WTC11 (cell line): ENCODE measurements at regions not wholly inside any gene's neighbourhood (a gene's known extent, or its start where the extent isn't known, plus 50 kb on each side); places are given as distances from the start of the nearest gene placed in this dataset.

Experiments used
- ATAC-seq: fragments of 200-7000 bp; cut with Tn5 transposase; 2 replicates; pipeline ENCODE4 v1.10.0; 2021; ENCODE audit warnings: mild to moderate bottlenecking, moderate library complexity
- CTCF ChIA-PET: fragments of 300-600 bp; sonication (Branson Sonifier 250); formaldehyde crosslinking; loops from one replicate; lab custom pipeline; 2021; ENCODE audit warnings: antibody characterized with exemption; lab: Charles Lee
- POLR2A ChIA-PET: fragments of 350-600 bp; sonication (Branson Sonifier 250); formaldehyde crosslinking; loops from one replicate; lab custom pipeline; 2021; ENCODE audit warnings: antibody characterized with exemption; lab: Charles Lee
- DNase-seq: peaks from one replicate; pipeline ENCODE4 v3.0.0; 2021; ENCODE audit warnings: low spot score
- H3K27ac Mint-ChIP-seq: 2 replicates; pipeline ENCODE4 v1.8.0; 2021; ENCODE audit warnings: mixed read lengths
- H3K27me3 Mint-ChIP-seq: 2 replicates; pipeline ENCODE4 v1.8.0; 2021; ENCODE audit warnings: low read depth, mild to moderate bottlenecking, moderate library complexity, mixed read lengths
- H3K36me3 Mint-ChIP-seq: 2 replicates; pipeline ENCODE4 v1.8.0; 2021; ENCODE audit warnings: mixed read lengths
- H3K4me1 Mint-ChIP-seq: 2 replicates; pipeline ENCODE4 v1.8.0; 2022; ENCODE audit warnings: mixed read lengths
- H3K4me3 Mint-ChIP-seq: 2 replicates; pipeline ENCODE4 v1.8.0; 2021; ENCODE audit warnings: mild to moderate bottlenecking, moderate library complexity, mixed read lengths
- H3K9me3 Mint-ChIP-seq: 2 replicates; pipeline ENCODE4 v1.8.0; 2021; ENCODE audit warnings: mixed read lengths
- ETV6 ChIP-seq: sonication (generic); formaldehyde crosslinking; IDR thresholded peaks from 2 replicates; pipeline ENCODE4 v1.8.1; 2022; ENCODE audit warnings: mild to moderate bottlenecking, missing genetic modification reagents
- FOXJ3 ChIP-seq: sonication (generic); formaldehyde crosslinking; IDR thresholded peaks from 2 replicates; pipeline ENCODE4 v1.9.0; 2021; ENCODE audit warnings: missing genetic modification reagents, mild to moderate bottlenecking, borderline replicate concordance
- GRHL2 ChIP-seq: fragments of 250-450 bp; sonication (Bioruptor Pico); IDR thresholded peaks from 2 replicates; pipeline ENCODE4 v1.8.0; 2022; ENCODE audit warnings: mild to moderate bottlenecking, moderate library complexity; ENCODE audit not compliant: insufficient replicate concordance, severe bottlenecking
- JUN ChIP-seq: sonication (generic); formaldehyde crosslinking; IDR thresholded peaks from 2 replicates; pipeline ENCODE4 v1.8.0; 2023; ENCODE audit warnings: mild to moderate bottlenecking, missing genetic modification reagents
- MYBL2 ChIP-seq: sonication (generic); formaldehyde crosslinking; IDR thresholded peaks from 2 replicates; pipeline ENCODE4 v1.8.1; 2023; ENCODE audit warnings: mild to moderate bottlenecking, moderate library complexity, missing genetic modification reagents
- RORB ChIP-seq: fragments of 250-450 bp; sonication (Bioruptor Pico); IDR thresholded peaks from 2 replicates; pipeline ENCODE4 v1.9.0; 2021; ENCODE audit warnings: mild to moderate bottlenecking
- TCF7 ChIP-seq: sonication (generic); formaldehyde crosslinking; IDR thresholded peaks from 2 replicates; pipeline ENCODE4 v1.8.0; 2022; ENCODE audit warnings: mild to moderate bottlenecking, low read depth, missing genetic modification reagents, moderate library complexity
- TEAD1 ChIP-seq: sonication (generic); formaldehyde crosslinking; IDR thresholded peaks from 2 replicates; pipeline ENCODE4 v1.8.0; 2022; ENCODE audit warnings: mild to moderate bottlenecking, missing genetic modification reagents
- ZBTB21 ChIP-seq: sonication (generic); formaldehyde crosslinking; IDR thresholded peaks from 2 replicates; pipeline ENCODE4 v1.8.1; 2023; ENCODE audit warnings: mild to moderate bottlenecking, missing genetic modification reagents, borderline replicate concordance
- ZNF671 ChIP-seq: fragments of 250-450 bp; sonication (Bioruptor Pico); IDR thresholded peaks from 2 replicates; pipeline ENCODE4 v1.8.0; 2021; ENCODE audit warnings: mild to moderate bottlenecking
- TF ChIP-seq, protein P1 (sequence below): sonication (generic); formaldehyde crosslinking; IDR thresholded peaks from 2 replicates; pipeline ENCODE4 v1.8.1; 2022; ENCODE audit warnings: missing genetic modification reagents, borderline replicate concordance
- TF ChIP-seq, protein P2 (sequence below): sonication (generic); formaldehyde crosslinking; IDR thresholded peaks from 2 replicates; pipeline ENCODE4 v1.8.1; 2023; ENCODE audit warnings: mild to moderate bottlenecking, missing genetic modification reagents, moderate library complexity
- TF ChIP-seq, protein P3 (sequence below): sonication (generic); formaldehyde crosslinking; IDR thresholded peaks from 2 replicates; pipeline ENCODE4 v1.8.1; 2023; ENCODE audit warnings: mild to moderate bottlenecking, missing genetic modification reagents, moderate library complexity
- TF ChIP-seq, protein P4 (sequence below): sonication (generic); formaldehyde crosslinking; IDR thresholded peaks from 2 replicates; pipeline ENCODE4 v1.8.0; 2022; ENCODE audit warnings: missing genetic modification reagents
- TF ChIP-seq, protein P5 (sequence below): sonication (generic); formaldehyde crosslinking; IDR thresholded peaks from 2 replicates; pipeline ENCODE4 v1.8.1; 2022; ENCODE audit warnings: low read depth, missing genetic modification reagents, borderline replicate concordance
- TF ChIP-seq, protein P6 (sequence below): sonication (generic); formaldehyde crosslinking; IDR thresholded peaks from 2 replicates; pipeline ENCODE4 v1.8.0; 2022; ENCODE audit warnings: mild to moderate bottlenecking, missing genetic modification reagents

DNA sequence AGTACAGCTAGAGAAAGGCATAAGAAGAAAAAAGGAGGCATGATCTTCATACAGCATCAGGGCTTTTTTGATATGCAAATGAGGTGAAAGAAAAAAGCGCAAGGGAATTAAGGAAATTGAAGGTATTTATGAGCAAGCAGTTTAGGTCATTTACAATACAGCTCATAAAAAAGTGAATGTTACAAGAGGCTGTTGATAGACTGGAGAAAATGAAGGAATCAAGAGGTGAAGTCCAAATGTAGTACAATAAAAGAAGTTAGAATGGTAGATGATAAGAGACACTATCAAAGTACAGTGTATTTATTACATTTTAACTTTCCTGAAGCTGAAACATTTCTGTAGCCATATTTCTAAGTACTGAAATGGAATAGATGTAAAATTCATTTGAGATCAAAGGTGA, 1349.5 kb downstream of the ADGRL3 start (continued):
- TF ChIP-seq, protein P1, sequence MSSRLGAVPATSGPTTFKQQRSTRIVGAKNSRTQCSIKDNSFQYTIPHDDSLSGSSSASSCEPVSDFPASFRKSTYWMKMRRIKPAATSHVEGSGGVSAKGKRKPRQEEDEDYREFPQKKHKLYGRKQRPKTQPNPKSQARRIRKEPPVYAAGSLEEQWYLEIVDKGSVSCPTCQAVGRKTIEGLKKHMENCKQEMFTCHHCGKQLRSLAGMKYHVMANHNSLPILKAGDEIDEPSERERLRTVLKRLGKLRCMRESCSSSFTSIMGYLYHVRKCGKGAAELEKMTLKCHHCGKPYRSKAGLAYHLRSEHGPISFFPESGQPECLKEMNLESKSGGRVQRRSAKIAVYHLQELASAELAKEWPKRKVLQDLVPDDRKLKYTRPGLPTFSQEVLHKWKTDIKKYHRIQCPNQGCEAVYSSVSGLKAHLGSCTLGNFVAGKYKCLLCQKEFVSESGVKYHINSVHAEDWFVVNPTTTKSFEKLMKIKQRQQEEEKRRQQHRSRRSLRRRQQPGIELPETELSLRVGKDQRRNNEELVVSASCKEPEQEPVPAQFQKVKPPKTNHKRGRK (CRISPR knock-in tag) = no peak
- TF ChIP-seq, protein P2, sequence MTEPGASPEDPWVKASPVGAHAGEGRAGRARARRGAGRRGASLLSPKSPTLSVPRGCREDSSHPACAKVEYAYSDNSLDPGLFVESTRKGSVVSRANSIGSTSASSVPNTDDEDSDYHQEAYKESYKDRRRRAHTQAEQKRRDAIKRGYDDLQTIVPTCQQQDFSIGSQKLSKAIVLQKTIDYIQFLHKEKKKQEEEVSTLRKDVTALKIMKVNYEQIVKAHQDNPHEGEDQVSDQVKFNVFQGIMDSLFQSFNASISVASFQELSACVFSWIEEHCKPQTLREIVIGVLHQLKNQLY = no peak
- TF ChIP-seq TEAD1 (CRISPR knock-in tag) (no peak), ETV6 (CRISPR knock-in tag) (no peak), TCF7 (CRISPR knock-in tag) (no peak), RORB (no peak), FOXJ3 (CRISPR knock-in tag) (no peak), ZNF671 (CRISPR knock-in tag) (no peak), ZBTB21 (CRISPR knock-in tag) (no peak)
- TF ChIP-seq, protein P3, sequence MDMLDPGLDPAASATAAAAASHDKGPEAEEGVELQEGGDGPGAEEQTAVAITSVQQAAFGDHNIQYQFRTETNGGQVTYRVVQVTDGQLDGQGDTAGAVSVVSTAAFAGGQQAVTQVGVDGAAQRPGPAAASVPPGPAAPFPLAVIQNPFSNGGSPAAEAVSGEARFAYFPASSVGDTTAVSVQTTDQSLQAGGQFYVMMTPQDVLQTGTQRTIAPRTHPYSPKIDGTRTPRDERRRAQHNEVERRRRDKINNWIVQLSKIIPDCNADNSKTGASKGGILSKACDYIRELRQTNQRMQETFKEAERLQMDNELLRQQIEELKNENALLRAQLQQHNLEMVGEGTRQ (CRISPR knock-in tag) = no peak
- TF ChIP-seq, protein P4, sequence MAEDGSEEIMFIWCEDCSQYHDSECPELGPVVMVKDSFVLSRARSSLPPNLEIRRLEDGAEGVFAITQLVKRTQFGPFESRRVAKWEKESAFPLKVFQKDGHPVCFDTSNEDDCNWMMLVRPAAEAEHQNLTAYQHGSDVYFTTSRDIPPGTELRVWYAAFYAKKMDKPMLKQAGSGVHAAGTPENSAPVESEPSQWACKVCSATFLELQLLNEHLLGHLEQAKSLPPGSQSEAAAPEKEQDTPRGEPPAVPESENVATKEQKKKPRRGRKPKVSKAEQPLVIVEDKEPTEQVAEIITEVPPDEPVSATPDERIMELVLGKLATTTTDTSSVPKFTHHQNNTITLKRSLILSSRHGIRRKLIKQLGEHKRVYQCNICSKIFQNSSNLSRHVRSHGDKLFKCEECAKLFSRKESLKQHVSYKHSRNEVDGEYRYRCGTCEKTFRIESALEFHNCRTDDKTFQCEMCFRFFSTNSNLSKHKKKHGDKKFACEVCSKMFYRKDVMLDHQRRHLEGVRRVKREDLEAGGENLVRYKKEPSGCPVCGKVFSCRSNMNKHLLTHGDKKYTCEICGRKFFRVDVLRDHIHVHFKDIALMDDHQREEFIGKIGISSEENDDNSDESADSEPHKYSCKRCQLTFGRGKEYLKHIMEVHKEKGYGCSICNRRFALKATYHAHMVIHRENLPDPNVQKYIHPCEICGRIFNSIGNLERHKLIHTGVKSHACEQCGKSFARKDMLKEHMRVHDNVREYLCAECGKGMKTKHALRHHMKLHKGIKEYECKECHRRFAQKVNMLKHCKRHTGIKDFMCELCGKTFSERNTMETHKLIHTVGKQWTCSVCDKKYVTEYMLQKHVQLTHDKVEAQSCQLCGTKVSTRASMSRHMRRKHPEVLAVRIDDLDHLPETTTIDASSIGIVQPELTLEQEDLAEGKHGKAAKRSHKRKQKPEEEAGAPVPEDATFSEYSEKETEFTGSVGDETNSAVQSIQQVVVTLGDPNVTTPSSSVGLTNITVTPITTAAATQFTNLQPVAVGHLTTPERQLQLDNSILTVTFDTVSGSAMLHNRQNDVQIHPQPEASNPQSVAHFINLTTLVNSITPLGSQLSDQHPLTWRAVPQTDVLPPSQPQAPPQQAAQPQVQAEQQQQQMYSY (CRISPR knock-in tag) = no peak

DNA sequence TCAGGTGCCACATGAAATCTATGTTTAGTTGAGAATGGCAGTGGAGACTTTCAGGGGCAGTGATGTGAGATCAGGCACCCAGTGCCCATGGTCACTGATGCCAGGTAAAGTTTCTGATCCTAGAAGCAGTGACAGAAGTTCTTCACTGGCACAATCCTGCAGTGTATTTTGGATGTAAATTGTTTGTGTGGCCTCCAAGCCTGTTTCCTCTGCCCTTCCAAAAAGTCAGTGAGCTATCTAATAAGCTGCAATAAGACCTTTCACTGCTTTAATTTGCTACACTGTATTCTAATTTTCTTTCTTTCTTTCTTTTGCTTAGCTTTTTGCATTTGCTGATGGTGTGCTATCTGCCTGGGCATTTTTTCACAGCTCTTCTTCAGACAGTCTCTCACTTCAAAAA, 1348.6 kb downstream of the ADGRL3 start:
- Mint-ChIP-seq H3K27me3 (no peaks in the 10 kb centered on the region), H3K36me3 (no peaks in the 10 kb centered on the region), H3K9me3 (no peaks in the 10 kb centered on the region), H3K4me3 (no peak overlapping the region), H3K27ac (no peak overlapping the region), H3K4me1 (peaks cover 44% of the 10 kb centered on the region)
- ChIA-PET CTCF (no interaction called here), POLR2A (no interaction called here)
- DNase-seq = no peak
- no peak for ATAC-seq
- TF ChIP-seq GRHL2 (CRISPR knock-in tag) (no peak), JUN (CRISPR knock-in tag) (no peak)
- TF ChIP-seq, protein P5, sequence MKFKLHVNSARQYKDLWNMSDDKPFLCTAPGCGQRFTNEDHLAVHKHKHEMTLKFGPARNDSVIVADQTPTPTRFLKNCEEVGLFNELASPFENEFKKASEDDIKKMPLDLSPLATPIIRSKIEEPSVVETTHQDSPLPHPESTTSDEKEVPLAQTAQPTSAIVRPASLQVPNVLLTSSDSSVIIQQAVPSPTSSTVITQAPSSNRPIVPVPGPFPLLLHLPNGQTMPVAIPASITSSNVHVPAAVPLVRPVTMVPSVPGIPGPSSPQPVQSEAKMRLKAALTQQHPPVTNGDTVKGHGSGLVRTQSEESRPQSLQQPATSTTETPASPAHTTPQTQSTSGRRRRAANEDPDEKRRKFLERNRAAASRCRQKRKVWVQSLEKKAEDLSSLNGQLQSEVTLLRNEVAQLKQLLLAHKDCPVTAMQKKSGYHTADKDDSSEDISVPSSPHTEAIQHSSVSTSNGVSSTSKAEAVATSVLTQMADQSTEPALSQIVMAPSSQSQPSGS = no peak

DNA sequence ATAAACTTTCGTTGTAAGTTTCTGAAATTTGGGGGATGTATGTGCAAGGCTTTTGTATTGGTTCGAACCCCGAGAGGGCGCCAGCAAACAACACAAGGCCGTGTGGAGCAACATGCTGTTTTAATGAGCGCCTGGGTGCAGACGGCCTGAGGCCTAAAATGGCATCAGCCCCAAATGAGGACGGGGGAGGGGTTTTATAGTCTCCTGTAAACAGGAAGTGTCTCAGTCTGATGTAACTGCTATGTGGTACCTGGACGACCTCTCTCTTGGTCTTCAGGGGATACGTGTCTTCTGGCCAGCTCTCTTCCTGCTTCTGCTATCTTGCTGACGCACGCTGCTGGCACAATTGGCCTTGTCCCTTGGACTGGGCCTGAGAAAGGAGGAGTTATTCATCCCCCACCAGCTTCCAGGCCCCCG, 1348.0 kb downstream of the ADGRL3 start:
- Mint-ChIP-seq H3K36me3 (no peaks in the 10 kb centered on the region), H3K4me3 (no peak overlapping the region), H3K27ac (peak overlapping the region; percentile 73), H3K27me3 (no peaks in the 10 kb centered on the region), H3K9me3 (no peaks in the 10 kb centered on the region), H3K4me1 (peaks cover 46% of the 10 kb centered on the region)
- CTCF ChIA-PET = no interaction called here
- POLR2A ChIA-PET = no interaction called here
- TF ChIP-seq, protein P6, sequence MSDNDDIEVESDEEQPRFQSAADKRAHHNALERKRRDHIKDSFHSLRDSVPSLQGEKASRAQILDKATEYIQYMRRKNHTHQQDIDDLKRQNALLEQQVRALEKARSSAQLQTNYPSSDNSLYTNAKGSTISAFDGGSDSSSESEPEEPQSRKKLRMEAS (CRISPR knock-in tag) = 0 out of 2 replicates have a peak, but pooled peaks have one; percentile 32
- TF ChIP-seq MYBL2 (CRISPR knock-in tag) = no peak
- ATAC-seq (peak; percentile 55), DNase-seq (peak; percentile 61)
